ENCODE measurements at regions not wholly inside any gene's neighbourhood (a gene's known extent, or its start where the extent isn't known, plus 50 kb on each side); places are given as distances from the start of the nearest gene placed in this dataset.

- BruUV-seq (replicated peaks) = no TSS peak
- no peak overlapping the region for H3K4me2 ChIP-seq (ENCODE audit: insufficient read depth, low read length)
- FAIRE-seq (no peak), DNase-seq (ENCODE audit: low read depth, low spot score) (no peak)
- TF ChIP-seq EZH2 (IDR thresholded peaks at IDR 0.05; ENCODE audit: borderline replicate concordance, low read depth, low read length, severe bottlenecking) (no peak), POLR2A (IDR thresholded peaks at IDR 0.05; ENCODE audit: low read depth, low read length) (no peak), MYC (IDR thresholded peaks at IDR 0.05; ENCODE audit: low read depth, low read length) (no peak), FOS (IDR thresholded peaks at IDR 0.05; ENCODE audit: borderline replicate concordance, insufficient read depth, low read length) (no peak), POLR2AphosphoS5 (IDR thresholded peaks at IDR 0.05; ENCODE audit: insufficient read depth, low read depth, low read length) (no peak), CTCF (IDR thresholded peaks at IDR 0.05; ENCODE audit: extremely low read depth in 1 of 2, insufficient read depth in 1 of 2, low read depth in 1 of 2, low read length in 2 of 2) (no peak), GATA2 (IDR thresholded peaks at IDR 0.05; ENCODE audit: insufficient read depth, insufficient read length, low read depth, low read length) (no peak), MAX (IDR thresholded peaks at IDR 0.05; ENCODE audit: insufficient read depth, insufficient read length) (no peak), JUN (IDR thresholded peaks at IDR 0.05; ENCODE audit: borderline replicate concordance, insufficient read depth, insufficient read length, low read depth) (no peak)
- no peaks in the 10 kb centered on the region for H3K9me1 ChIP-seq (replicated peaks; ENCODE audit: control insufficient read depth, extremely low read depth, insufficient read depth, low read length)
- H3K9ac ChIP-seq (replicated peaks; ENCODE audit: extremely low read depth, insufficient read depth, low read length) = no peak overlapping the region
- H4K20me1 ChIP-seq (replicated peaks; ENCODE audit: control insufficient read depth, extremely low read depth, insufficient read depth, low read length) = no peaks in the 10 kb centered on the region
- POLR2A ChIA-PET = no interaction called here
- H3K4me3 ChIP-seq (replicated peaks in 1 of 3; ENCODE audit: insufficient read depth in 1 of 3, low read depth in 1 of 3, low read length in 3 of 3) = no peak overlapping the region
- no peaks in the 10 kb centered on the region for H3K4me1 ChIP-seq (ENCODE audit: control insufficient read depth, extremely low read depth, insufficient read depth, low read length)
- CTCF ChIA-PET = no interaction called here
- dilution Hi-C loops (cut with MboI; ENCODE audit: extremely low pct_ligation_motif_present, low sequenced_read_pairs) (no loop called here), intact Hi-C loops (cut with micrococcal nuclease) (no loop called here)
- no peak overlapping the region for H2AFZ ChIP-seq (ENCODE audit: low read depth, low read length)
- no peaks in the 10 kb centered on the region for H3K79me2 ChIP-seq (ENCODE audit: control insufficient read depth, insufficient read depth, low read length)
- H3K36me3 ChIP-seq (ENCODE audit: control insufficient read depth in 2 of 2, extremely low read depth in 1 of 2, insufficient read depth in 2 of 2, low read length in 2 of 2) = no peaks in the 10 kb centered on the region
- H3K27ac ChIP-seq (ENCODE audit: insufficient read depth, low read depth, low read length) = no peak overlapping the region
- H3K27me3 ChIP-seq (ENCODE audit: control insufficient read depth in 2 of 2, insufficient read depth in 2 of 2, low read length in 2 of 2) = no peaks in the 10 kb centered on the region
- H3K9me3 ChIP-seq (replicated peaks; ENCODE audit: control insufficient read depth, insufficient read depth, low read length) = peaks cover 8% of the 10 kb centered on the region
These were observed 190.6 kb downstream of the VRK1 start for GRCh38 chr14:96987771-96988170.
